IMR-90 (cell line): ENCODE measurements at regions not wholly inside any gene's neighbourhood (a gene's known extent, or its start where the extent isn't known, plus 50 kb on each side); places are given as distances from the start of the nearest gene placed in this dataset.
"Not testable (repeated sequence)": the region's sequence is repeated elsewhere in the genome, so short reads cannot be mapped to it uniquely, and the experiment has no call there.

Experiments used
- ATAC-seq: fragments of 200-7000 bp; cut with Tn5 transposase; 2 replicates; pipeline ENCODE4 v1.9.1; 2020; ENCODE audit warnings: low read depth, mild to moderate bottlenecking, moderate library complexity
- BruUV-seq: library from RNA; stranded (reverse); fragments of 400-500 nt; replicated peaks from 2 replicates; lab custom pipeline; 2021; lab: Mats Ljungman, UMichigan
- CTCF ChIA-PET: fragments of 300-600 bp; formaldehyde crosslinking; extraction: SDS; loops from one replicate; lab custom pipeline; 2021; ENCODE audit warnings: antibody characterized with exemption; lab: Yijun Ruan, JAX
- POLR2A ChIA-PET: fragments of 300-600 bp; sonication (Branson Sonifier 250); formaldehyde crosslinking; loops from one replicate; lab custom pipeline; 2022; ENCODE audit warnings: antibody characterized with exemption; ENCODE audit not compliant: unreplicated experiment; lab: Charles Lee
- DNase-seq: peaks from one replicate; pipeline ENCODE4 v3.0.0; 2013
- H2AFZ ChIP-seq: replicated peaks from 2 replicates; pipeline ENCODE3; 2013; ENCODE audit warnings: low read length, mild to moderate bottlenecking; ENCODE audit not compliant: poor library complexity
- H2AK5ac ChIP-seq: 2 replicates; pipeline ENCODE4 v1.6.1; 2013; ENCODE audit warnings: low read depth, low read length, inconsistent platforms
- H2AK9ac ChIP-seq: replicated peaks from 2 replicates; pipeline ENCODE3; 2013; ENCODE audit warnings: mild to moderate bottlenecking, low read depth, low read length, moderate library complexity; ENCODE audit not compliant: poor library complexity
- H2BK120ac ChIP-seq: 2 replicates; pipeline ENCODE4 v1.6.1; 2013; ENCODE audit warnings: low read depth, low read length, inconsistent platforms
- H2BK15ac ChIP-seq: 3 replicates; pipeline ENCODE4 v1.6.1; 2013; ENCODE audit warnings: low read depth, low read length, inconsistent platforms
- H2BK20ac ChIP-seq: 2 replicates; pipeline ENCODE4 v1.6.1; 2013; ENCODE audit warnings: low read depth, mild to moderate bottlenecking, inconsistent platforms, low read length, moderate library complexity
- H2BK5ac ChIP-seq: 2 replicates; pipeline ENCODE4 v1.6.1; 2013; ENCODE audit warnings: mild to moderate bottlenecking, low read depth, low read length, inconsistent platforms; ENCODE audit not compliant: poor library complexity, severe bottlenecking
- H3K14ac ChIP-seq: replicated peaks from 2 replicates; pipeline ENCODE4 v1.6.1; 2013; ENCODE audit warnings: low read depth, low read length, inconsistent platforms
- H3K18ac ChIP-seq: 2 replicates; pipeline ENCODE4 v1.6.1; 2013; ENCODE audit warnings: low read depth, low read length, control low read depth
- H3K23ac ChIP-seq: 2 replicates; pipeline ENCODE4 v1.6.1; 2013; ENCODE audit warnings: low read depth, low read length, inconsistent platforms
- H3K27ac ChIP-seq: 2 replicates; pipeline ENCODE4 v1.5.1; 2013; ENCODE audit warnings: mild to moderate bottlenecking, control low read depth, low read length; ENCODE audit not compliant: insufficient read depth
- H3K27me3 ChIP-seq: 2 replicates; pipeline ENCODE4 v1.6.1; 2013; ENCODE audit warnings: low read length; ENCODE audit not compliant: control insufficient read depth, insufficient read depth
- H3K36me3 ChIP-seq: 2 replicates; pipeline ENCODE4 v1.6.1; 2013; ENCODE audit warnings: low read length, mixed read lengths; ENCODE audit not compliant: control insufficient read depth, insufficient read depth
- H3K4ac ChIP-seq: 2 replicates; pipeline ENCODE4 v1.6.1; 2013; ENCODE audit warnings: low read depth, low read length, inconsistent platforms
- H3K4me1 ChIP-seq: 2 replicates; pipeline ENCODE4 v1.6.1; 2013; ENCODE audit warnings: low read length, mixed read lengths; ENCODE audit not compliant: control insufficient read depth, insufficient read depth
- H3K4me2 ChIP-seq: 2 replicates; pipeline ENCODE4 v1.6.1; 2013; ENCODE audit warnings: low read depth, mild to moderate bottlenecking, control low read depth, low read length, moderate library complexity
- H3K4me3 ChIP-seq: 2 replicates; pipeline ENCODE4 v1.5.1; 2013; ENCODE audit warnings: low read depth, mild to moderate bottlenecking, control low read depth, low read length, moderate library complexity; ENCODE audit not compliant: insufficient read depth
- H3K56ac ChIP-seq: 2 replicates; pipeline ENCODE4 v1.6.1; 2013; ENCODE audit warnings: low read length, inconsistent platforms; ENCODE audit not compliant: insufficient read depth; ENCODE audit errors: extremely low read depth
- H3K79me1 ChIP-seq, 2 experiments: 2 replicates each; pipeline ENCODE4 v1.6.1; 2013; ENCODE audit warnings: low read length in 2 of 2, inconsistent platforms in 1 of 2, low read depth in 1 of 2
- H3K9ac ChIP-seq: 2 replicates; pipeline ENCODE4 v1.6.1; 2013; ENCODE audit warnings: low read depth, low read length, control low read depth
- H3K9me1 ChIP-seq: 2 replicates; pipeline ENCODE4 v1.6.1; 2013; ENCODE audit warnings: low read length, inconsistent platforms; ENCODE audit not compliant: insufficient read depth
- H3K9me3 ChIP-seq: 2 replicates; pipeline ENCODE4 v1.6.1; 2013; ENCODE audit warnings: low read length; ENCODE audit not compliant: control insufficient read depth, insufficient read depth
- H4K20me1 ChIP-seq: 2 replicates; pipeline ENCODE4 v1.6.1; 2013; ENCODE audit warnings: low read length, inconsistent platforms; ENCODE audit not compliant: insufficient read depth
- H4K5ac ChIP-seq: 2 replicates; pipeline ENCODE4 v1.6.1; 2013; ENCODE audit warnings: mild to moderate bottlenecking, low read depth, low read length, control low read depth
- H4K8ac ChIP-seq, 2 experiments: 2 replicates each; pipeline ENCODE4 v1.6.1; 2013; ENCODE audit warnings: low read depth in 2 of 2, low read length in 2 of 2, control low read depth in 1 of 2, inconsistent platforms in 1 of 2
- H4K91ac ChIP-seq: 2 replicates; pipeline ENCODE4 v1.6.1; 2013; ENCODE audit warnings: low read depth, low read length, inconsistent platforms; ENCODE audit not compliant: insufficient read depth
- WGBS, 2 experiments: methylation state at CpG; one replicate each; pipeline versions ENCODE4 v1.1.5 to v1.1.7; 2013; ENCODE audit warnings: missing lambda C conversion rate in 2 of 2; ENCODE audit not compliant: insufficient read length in 1 of 2; ENCODE audit errors: extremely low coverage in 2 of 2; 5-methylcytosine and 5-hydroxymethylcytosine counted together
- dilution Hi-C: fragments of 300-500 bp; cut with HindIII; formaldehyde crosslinking; loops from one replicate; pipeline ENCODE4 v1.14.3; 2018; ENCODE audit warnings: low sequenced_read_pairs; ENCODE audit not compliant: unreplicated experiment
- in situ Hi-C: fragments of 300-500 bp; cut with MboI; formaldehyde crosslinking; loops from 3 replicates; pipeline ENCODE4 v1.14.3; 2019; ENCODE audit warnings: low sequenced_read_pairs, inconsistent platforms, mixed read lengths
- intact Hi-C: fragments of 100-400 bp; cut with micrococcal nuclease; formaldehyde crosslinking; loops from 2 replicates; pipeline ENCODE4 v1.10.0; 2022

- H3K9me1 ChIP-seq, H2BK5ac ChIP-seq, ATAC-seq, H2BK20ac ChIP-seq, H2AK9ac ChIP-seq, H4K20me1 ChIP-seq, H3K18ac ChIP-seq, H3K27me3 ChIP-seq, in situ Hi-C loops, H3K27ac ChIP-seq, H3K56ac ChIP-seq, H3K23ac ChIP-seq, H4K8ac ChIP-seq, H2AK5ac ChIP-seq, H3K4me2 ChIP-seq, H3K4me3 ChIP-seq, H3K9ac ChIP-seq, H4K5ac ChIP-seq, H3K14ac ChIP-seq, H3K36me3 ChIP-seq, H3K79me1 ChIP-seq, CTCF ChIA-PET, H3K9me3 ChIP-seq, H3K4me1 ChIP-seq, dilution Hi-C loops, H2BK120ac ChIP-seq, H3K4ac ChIP-seq, BruUV-seq, DNase-seq, H2AFZ ChIP-seq, H2BK15ac ChIP-seq, H4K91ac ChIP-seq, POLR2A ChIA-PET: not testable (repeated sequence)
- WGBS, 2 experiments: no CpG with 5 or more reads among the region's 3 CpGs
- intact Hi-C loops: loop anchor here (5.0 kb wide), 1 partner anchor 51 kb away; no protein-coding TSS in a partner anchor
Measured at GRCh38 chr21:28008245-28008644, 984.4 kb downstream of the LTN1 start.

DNA sequence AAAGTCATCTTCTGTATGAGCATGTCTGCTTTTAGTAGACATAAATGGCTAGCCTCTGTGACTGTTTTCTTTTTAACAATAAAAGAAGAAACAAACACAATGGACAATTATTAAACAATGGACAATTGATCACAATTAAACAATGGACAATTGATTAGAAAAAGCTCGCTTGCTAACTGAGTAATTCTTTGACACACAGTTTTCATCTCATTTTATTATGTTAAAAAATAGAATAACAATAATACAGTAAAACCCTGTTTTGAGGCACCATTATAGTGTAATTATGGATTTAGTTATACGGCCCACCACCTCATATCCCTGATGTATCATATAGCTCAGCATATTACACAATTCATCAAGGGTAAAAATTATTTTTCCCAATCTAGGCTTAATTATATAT, 989.0 kb downstream of the LTN1 start:
- H3K27me3 ChIP-seq, H2AK9ac ChIP-seq, H3K9me1 ChIP-seq, BruUV-seq, H2BK120ac ChIP-seq, H2BK20ac ChIP-seq, H3K4ac ChIP-seq, in situ Hi-C loops, H4K91ac ChIP-seq, H2BK5ac ChIP-seq, H3K23ac ChIP-seq, H4K20me1 ChIP-seq, H2BK15ac ChIP-seq, H3K18ac ChIP-seq, H3K56ac ChIP-seq, H3K4me2 ChIP-seq, H2AK5ac ChIP-seq, H3K9ac ChIP-seq, H4K8ac ChIP-seq, H3K79me1 ChIP-seq, H3K36me3 ChIP-seq, DNase-seq, dilution Hi-C loops, H3K9me3 ChIP-seq, ATAC-seq, POLR2A ChIA-PET, intact Hi-C loops, CTCF ChIA-PET, H3K4me1 ChIP-seq, H3K4me3 ChIP-seq, H3K14ac ChIP-seq, H3K27ac ChIP-seq, H2AFZ ChIP-seq, H4K5ac ChIP-seq: not testable (repeated sequence)
- no CpG with 5 or more reads among the region's 2 CpGs for WGBS, 2 experiments
